HG02763 (cell line): ENCODE measurements at regions not wholly inside any gene's neighbourhood (a gene's known extent, or its start where the extent isn't known, plus 50 kb on each side); places are given as distances from the start of the nearest gene placed in this dataset.

ENCODE experiments used
- ATAC-seq: cut with Tn5 transposase; IDR thresholded peaks from one replicate; pipeline ENCODE4 v1.9.1; 2021; ENCODE audit warnings: mild to moderate bottlenecking, moderate library complexity; ENCODE audit not compliant: unreplicated experiment

- no peak for ATAC-seq
Measured at GRCh38 chr5:125196481-125197111, 450.2 kb upstream of the ZNF608 start.

- no peak for ATAC-seq
Measured at GRCh38 chr5:125197321-125197720, 450.9 kb upstream of the ZNF608 start.

- ATAC-seq: no peak
Measured at GRCh38 chr5:125198270-125198974, 452.0 kb upstream of the ZNF608 start.

- no peak for ATAC-seq
Measured at GRCh38 chr5:125199373-125199772, 452.9 kb upstream of the ZNF608 start.

- no peak for ATAC-seq
Measured at GRCh38 chr5:125199968-125200865, 453.8 kb upstream of the ZNF608 start.

- ATAC-seq: no peak
Measured at GRCh38 chr5:125200866-125201373, 454.5 kb upstream of the ZNF608 start.

GRCh38 chr5:125201446-125202052 is 455.1 kb upstream of the ZNF608 start:
- ATAC-seq: no peak

GRCh38 chr5:125202353-125202752 is 455.9 kb upstream of the ZNF608 start:
- ATAC-seq: no peak

- no peak for ATAC-seq
Measured at GRCh38 chr5:125202871-125203438, 456.5 kb upstream of the ZNF608 start.

GRCh38 chr5:125203912-125204311 is 457.5 kb upstream of the ZNF608 start:
- no peak for ATAC-seq

- ATAC-seq: no peak
Measured at GRCh38 chr5:125205601-125206225, 459.3 kb upstream of the ZNF608 start.

- no peak for ATAC-seq
Measured at GRCh38 chr5:125207856-125208255, 461.4 kb upstream of the ZNF608 start.

GRCh38 chr5:125209650-125210049 is 463.2 kb upstream of the ZNF608 start:
- ATAC-seq: no peak

GRCh38 chr5:125210242-125210947 is 464.0 kb upstream of the ZNF608 start:
- ATAC-seq: no peak

GRCh38 chr5:125214080-125214479 is 467.6 kb upstream of the ZNF608 start:
- no peak for ATAC-seq

GRCh38 chr5:125215593-125215992 is 469.2 kb upstream of the ZNF608 start:
- ATAC-seq: no peak

GRCh38 chr5:125219710-125220109 is 473.3 kb upstream of the ZNF608 start:
- ATAC-seq: no peak

GRCh38 chr5:125220284-125220683 is 473.8 kb upstream of the ZNF608 start:
- ATAC-seq: no peak

- ATAC-seq: no peak
Measured at GRCh38 chr5:125222597-125223240, 476.3 kb upstream of the ZNF608 start.
